CD14-positive monocyte (primary cell): ENCODE measurements at regions not wholly inside any gene's neighbourhood (a gene's known extent, or its start where the extent isn't known, plus 50 kb on each side); places are given as distances from the start of the nearest gene placed in this dataset.

Experiments
- DNase-seq, 3 donors: peaks; one replicate each; pipeline ENCODE4 v3.0.0-alpha.2; 2011 to 2022
- H2AFZ ChIP-seq: 2 replicates; pipeline ENCODE4 v1.6.0; 2012; ENCODE audit warnings: mild to moderate bottlenecking, low read depth, low read length, inconsistent platforms; ENCODE audit not compliant: insufficient read depth, poor library complexity, severe bottlenecking
- H3K27ac ChIP-seq, 2 donors: 1 replicate in 1 of 2; 2 replicates in 1 of 2; pipeline ENCODE4 v1.5.1; 2012 to 2013; ENCODE audit warnings: low read length in 2 of 2, control low read depth in 1 of 2, inconsistent platforms in 1 of 2, low read depth in 1 of 2, mild to moderate bottlenecking in 1 of 2
- H3K27me3 ChIP-seq, 2 donors: one replicate each; pipeline versions ENCODE4 v1.6.0 to v1.6.1; 2011 to 2013; ENCODE audit warnings: low read length in 2 of 2; ENCODE audit not compliant: control insufficient read depth in 2 of 2, insufficient read depth in 2 of 2
- H3K36me3 ChIP-seq, 2 donors: replicated peaks in 1 of 2; 1 replicate in 1 of 2; 2 replicates in 1 of 2; pipeline versions ENCODE4 v1.5.1 to v1.6.1; 2012 to 2013; ENCODE audit warnings: low read length in 2 of 2, control low read depth in 1 of 2, inconsistent platforms in 1 of 2, mild to moderate bottlenecking in 1 of 2; ENCODE audit not compliant: insufficient read depth in 2 of 2, control insufficient read depth in 1 of 2
- H3K4me1 ChIP-seq, 2 donors: 1 replicate in 1 of 2; 2 replicates in 1 of 2; pipeline versions ENCODE4 v1.5.1 to v1.6.1; 2012 to 2013; ENCODE audit warnings: low read length in 2 of 2, control low read depth in 1 of 2, inconsistent platforms in 1 of 2, mild to moderate bottlenecking in 1 of 2, moderate library complexity in 1 of 2; ENCODE audit not compliant: insufficient read depth in 2 of 2, control insufficient read depth in 1 of 2
- H3K4me2 ChIP-seq: replicated peaks from 2 replicates; pipeline ENCODE3; 2012; ENCODE audit warnings: low read length, moderate library complexity, mild to moderate bottlenecking; ENCODE audit not compliant: poor library complexity, severe bottlenecking; ENCODE audit errors: extremely low read depth
- H3K4me3 ChIP-seq, 3 experiments: fragments of 200-600 bp in 1 of 3; sonication (generic) in 1 of 3; replicated peaks in 1 of 3; 1 replicate in 2 of 3; 2 replicates in 1 of 3; pipeline ENCODE4 v1.5.1; 2011 to 2013; ENCODE audit warnings: low read length in 3 of 3, mild to moderate bottlenecking in 3 of 3, control low read depth in 2 of 3, low read depth in 2 of 3, inconsistent platforms in 1 of 3, moderate library complexity in 1 of 3
- H3K79me2 ChIP-seq: 2 replicates; pipeline ENCODE4 v1.6.0; 2012; ENCODE audit warnings: mild to moderate bottlenecking, control low read depth, inconsistent platforms, low read length, moderate library complexity; ENCODE audit not compliant: insufficient read depth
- H3K9ac ChIP-seq: 2 replicates; pipeline ENCODE4 v1.6.0; 2017; ENCODE audit warnings: low read length, mild to moderate bottlenecking; ENCODE audit not compliant: insufficient read depth, poor library complexity, severe bottlenecking
- H3K9me3 ChIP-seq, 2 donors: replicated peaks in 1 of 2; 1 replicate in 1 of 2; 2 replicates in 1 of 2; pipeline versions ENCODE4 v1.5.1 to v1.6.1; 2012 to 2013; ENCODE audit warnings: low read length in 2 of 2, control low read depth in 1 of 2; ENCODE audit not compliant: control insufficient read depth in 1 of 2, insufficient read depth in 1 of 2
- H4K20me1 ChIP-seq: 2 replicates; pipeline ENCODE4 v1.6.0; 2012; ENCODE audit warnings: mild to moderate bottlenecking, low read length, control low read depth, moderate library complexity; ENCODE audit not compliant: insufficient read depth
- H3K27ac Mint-ChIP-seq, 7 donors: one replicate each; pipeline ENCODE4 v1.8.0; 2020; ENCODE audit warnings: mild to moderate bottlenecking in 7 of 7, mixed read lengths in 7 of 7, moderate library complexity in 6 of 7, inconsistent platforms in 2 of 7
- H3K27me3 Mint-ChIP-seq, 3 donors: one replicate each; pipeline ENCODE4 v1.8.0; 2021 to 2022; ENCODE audit warnings: low read depth in 3 of 3, mild to moderate bottlenecking in 3 of 3, mixed read lengths in 3 of 3, moderate library complexity in 3 of 3, inconsistent platforms in 1 of 3
- H3K36me3 Mint-ChIP-seq, 2 donors: one replicate each; pipeline ENCODE4 v1.8.0; 2020; ENCODE audit warnings: mixed read lengths in 2 of 2, inconsistent platforms in 1 of 2, mild to moderate bottlenecking in 1 of 2
- H3K4me1 Mint-ChIP-seq: one replicate; pipeline ENCODE4 v1.8.0; 2020; ENCODE audit warnings: mild to moderate bottlenecking, mixed read lengths
- H3K4me3 Mint-ChIP-seq, 2 donors: one replicate each; pipeline ENCODE4 v1.8.0; 2020; ENCODE audit warnings: mild to moderate bottlenecking in 2 of 2, mixed read lengths in 2 of 2, moderate library complexity in 1 of 2
- H3K9me3 Mint-ChIP-seq, 7 donors: one replicate each; pipeline ENCODE4 v1.8.0; 2020 to 2022; ENCODE audit warnings: mixed read lengths in 7 of 7, mild to moderate bottlenecking in 6 of 7, moderate library complexity in 6 of 7, inconsistent platforms in 2 of 7
- WGBS: methylation state at CpG from one replicate; pipeline ENCODE4 v1.1.5; 2013; ENCODE audit warnings: missing lambda C conversion rate; ENCODE audit not compliant: insufficient coverage; 5-methylcytosine and 5-hydroxymethylcytosine counted together
- intact Hi-C, 2 donors: fragments of 100-400 bp; cut with micrococcal nuclease; formaldehyde crosslinking; loops; one replicate each; pipeline versions ENCODE4 v1.15.0 to v1.15.1; 2023
- TF ChIP-seq, protein P1 (sequence below): fragments of 200-600 bp; IDR thresholded peaks from one replicate; pipeline ENCODE4 v1.8.0; 2022; ENCODE audit warnings: antibody characterized with exemption, mild to moderate bottlenecking

DNA sequence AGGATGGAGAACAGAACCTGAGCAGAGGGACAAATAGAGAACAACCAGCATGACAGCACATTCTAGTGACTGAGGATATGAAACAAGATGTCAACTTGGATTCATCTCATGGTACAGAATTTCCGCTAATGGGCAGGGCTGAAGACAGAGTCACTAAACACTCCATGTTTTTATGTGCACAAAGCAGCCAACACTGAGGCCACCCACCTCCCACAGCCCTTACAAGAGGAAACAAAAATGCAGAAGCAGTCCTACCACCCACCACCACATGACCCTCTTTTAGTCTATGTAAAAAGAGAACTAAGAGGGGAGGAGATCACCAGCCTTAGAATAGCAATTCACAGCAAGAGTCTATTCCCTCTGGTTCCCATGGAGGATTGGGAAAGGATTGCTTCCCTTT lies 131.4 kb upstream of the UBE2E2 start:
- Histone ChIP-seq H3K36me3 (no peaks in the 10 kb centered on the region), H3K79me2 (no peaks in the 10 kb centered on the region), H3K4me2 (peak overlapping the region; percentile 10), H3K9me3 (no peaks in the 10 kb centered on the region), H3K27me3 (no peaks in the 10 kb centered on the region), H2AFZ (peak overlapping the region; percentile 58), H4K20me1 (no peaks in the 10 kb centered on the region), H3K27ac (peak overlapping the region; percentile 18 to 69), H3K4me1 (peaks cover 36 to 43% of the 10 kb centered on the region in 2 donors), H3K4me3 (peak overlapping the region in 1 of 3 experiments; percentile 33), H3K9ac (no peak overlapping the region)
- Mint-ChIP-seq H3K4me1 (peaks cover 36% of the 10 kb centered on the region), H3K9me3 (peaks cover 0 to 3% (median 0%) of the 10 kb centered on the region in 7 donors), H3K4me3 (peak overlapping the region in 1 of 2 donors; percentile 58), H3K27ac (peak overlapping the region; percentile 84 to 92 (median 88)), H3K36me3 (no peaks in the 10 kb centered on the region), H3K27me3 (peaks cover 0 to 8% (median 2%) of the 10 kb centered on the region in 3 donors)
- 0% methylated on average over 1 of the region's 1 CpG for WGBS
- TF ChIP-seq, protein P1, sequence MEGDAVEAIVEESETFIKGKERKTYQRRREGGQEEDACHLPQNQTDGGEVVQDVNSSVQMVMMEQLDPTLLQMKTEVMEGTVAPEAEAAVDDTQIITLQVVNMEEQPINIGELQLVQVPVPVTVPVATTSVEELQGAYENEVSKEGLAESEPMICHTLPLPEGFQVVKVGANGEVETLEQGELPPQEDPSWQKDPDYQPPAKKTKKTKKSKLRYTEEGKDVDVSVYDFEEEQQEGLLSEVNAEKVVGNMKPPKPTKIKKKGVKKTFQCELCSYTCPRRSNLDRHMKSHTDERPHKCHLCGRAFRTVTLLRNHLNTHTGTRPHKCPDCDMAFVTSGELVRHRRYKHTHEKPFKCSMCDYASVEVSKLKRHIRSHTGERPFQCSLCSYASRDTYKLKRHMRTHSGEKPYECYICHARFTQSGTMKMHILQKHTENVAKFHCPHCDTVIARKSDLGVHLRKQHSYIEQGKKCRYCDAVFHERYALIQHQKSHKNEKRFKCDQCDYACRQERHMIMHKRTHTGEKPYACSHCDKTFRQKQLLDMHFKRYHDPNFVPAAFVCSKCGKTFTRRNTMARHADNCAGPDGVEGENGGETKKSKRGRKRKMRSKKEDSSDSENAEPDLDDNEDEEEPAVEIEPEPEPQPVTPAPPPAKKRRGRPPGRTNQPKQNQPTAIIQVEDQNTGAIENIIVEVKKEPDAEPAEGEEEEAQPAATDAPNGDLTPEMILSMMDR = no peak
- DNase-seq = peak; percentile 68 to 82 (median 72)
- intact Hi-C loops = no loop called here

DNA sequence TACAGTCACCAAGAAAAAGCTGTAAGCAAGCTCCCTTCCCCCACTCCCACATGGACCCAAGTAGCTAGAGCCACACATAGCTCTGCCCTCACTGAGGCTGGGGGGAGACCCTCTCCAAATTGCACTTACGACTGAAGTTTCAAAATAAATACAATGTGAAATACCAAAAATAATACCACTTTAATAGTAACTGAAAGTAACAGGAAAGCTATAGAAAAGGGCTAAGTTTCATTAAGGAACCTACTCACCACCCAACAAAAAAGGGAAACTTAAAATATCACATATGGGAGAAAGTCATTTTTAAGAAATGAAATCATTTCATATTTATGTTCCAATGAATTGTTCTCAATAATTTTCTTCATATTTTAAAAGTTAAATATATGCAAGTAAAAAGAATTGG lies 130.4 kb upstream of the UBE2E2 start:
- no peak for DNase-seq
- H3K36me3 ChIP-seq = no peaks in the 10 kb centered on the region
- TF ChIP-seq, protein P1 = no peak
- peak overlapping the region in 1 of 2 donors; percentile 48 for H3K4me3 Mint-ChIP-seq
- H3K9me3 ChIP-seq = no peaks in the 10 kb centered on the region
- no peak overlapping the region for H3K9ac ChIP-seq
- H3K27me3 ChIP-seq = no peaks in the 10 kb centered on the region
- H3K9me3 Mint-ChIP-seq = no peaks in the 10 kb centered on the region
- no peaks in the 10 kb centered on the region for H4K20me1 ChIP-seq
- H3K4me1 ChIP-seq = peaks cover 37 to 39% of the 10 kb centered on the region in 2 donors
- no peak overlapping the region for H2AFZ ChIP-seq
- peak overlapping the region; percentile 10 for H3K4me2 ChIP-seq
- intact Hi-C loops = no loop called here
- peak overlapping the region; percentile 84 to 92 (median 88) for H3K27ac Mint-ChIP-seq
- H3K4me1 Mint-ChIP-seq = peaks cover 36% of the 10 kb centered on the region
- H3K4me3 ChIP-seq = peak overlapping the region in 1 of 3 experiments; percentile 33
- WGBS = no CpG with 5 or more reads among the region's 1 CpG
- peaks cover 0 to 8% (median 2%) of the 10 kb centered on the region in 3 donors for H3K27me3 Mint-ChIP-seq
- H3K27ac ChIP-seq = peak overlapping the region in 1 of 2 donors; percentile 69
- no peaks in the 10 kb centered on the region for H3K79me2 ChIP-seq
- no peaks in the 10 kb centered on the region for H3K36me3 Mint-ChIP-seq
